ENCODE measurements at regions not wholly inside any gene's neighbourhood (a gene's known extent, or its start where the extent isn't known, plus 50 kb on each side); places are given as distances from the start of the nearest gene placed in this dataset.

DNA sequence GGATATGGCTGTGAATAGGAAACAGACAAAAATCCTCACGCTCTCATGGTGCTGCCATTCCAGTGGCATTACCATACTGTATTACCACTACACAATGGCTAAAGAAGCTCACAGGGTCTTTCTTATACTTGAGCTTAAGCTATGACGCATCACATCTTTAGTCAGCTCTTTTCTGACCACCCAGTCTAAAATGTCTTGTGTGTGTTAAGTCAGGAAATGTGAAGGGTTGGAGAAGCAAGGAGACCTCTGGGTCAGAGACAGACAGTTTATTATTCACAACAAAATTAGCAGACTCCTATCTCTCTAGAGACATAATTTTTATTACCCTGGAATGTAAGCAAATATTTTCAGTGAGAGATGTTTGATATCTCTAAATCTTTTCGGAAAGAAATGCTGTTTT lies 1583.2 kb upstream of the WWC1 start:
- Histone ChIP-seq H3K36me3 (ENCODE audit: control insufficient read depth, insufficient read depth, low read length) (no peaks in the 10 kb centered on the region), H3K27me3 (ENCODE audit: control insufficient read depth, insufficient read depth, low read length) (no peaks in the 10 kb centered on the region), H3K4me3 (ENCODE audit: low read depth, low read length) (no peak overlapping the region)

DNA sequence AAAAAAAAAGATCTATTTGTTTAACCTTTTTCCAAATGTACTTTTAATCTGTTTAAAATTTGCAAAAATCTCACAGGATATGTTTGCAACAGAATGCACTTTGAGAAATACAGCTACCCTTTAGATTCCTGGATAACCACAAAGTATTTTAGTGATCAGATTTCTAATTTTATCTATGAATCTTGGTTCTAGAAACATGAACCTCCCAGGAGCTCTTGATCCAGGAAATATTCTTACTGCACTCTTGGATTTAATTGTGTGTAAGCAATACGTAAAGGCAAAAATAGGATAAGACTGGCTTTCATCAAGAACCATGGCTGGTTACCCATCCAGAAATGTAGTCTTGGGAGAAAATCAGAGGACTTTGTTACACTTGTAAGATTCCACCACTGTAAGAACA lies 1581.8 kb upstream of the WWC1 start:
- no peaks in the 10 kb centered on the region for H3K9me3 ChIP-seq (ENCODE audit: control insufficient read depth, insufficient read depth, low read depth, low read length)
- H3K9ac ChIP-seq (ENCODE audit: low read length): no peak overlapping the region
- H3K4me3 ChIP-seq (ENCODE audit: low read depth, low read length): no peak overlapping the region
- peaks cover 22% of the 10 kb centered on the region for H3K4me1 ChIP-seq (ENCODE audit: control insufficient read depth, insufficient read depth, low read length)
- no peaks in the 10 kb centered on the region for H3K27me3 ChIP-seq (ENCODE audit: control insufficient read depth, insufficient read depth, low read length)
- H3K27ac ChIP-seq (ENCODE audit: low read depth, low read length): no peak overlapping the region
- H3K36me3 ChIP-seq (ENCODE audit: control insufficient read depth, insufficient read depth, low read length): no peaks in the 10 kb centered on the region

More for the DNA sequence above, 1583.2 kb upstream of the WWC1 start:
- Histone ChIP-seq H3K27ac (ENCODE audit: low read depth, low read length) (no peak overlapping the region), H3K9me3 (ENCODE audit: control insufficient read depth, insufficient read depth, low read depth, low read length) (no peaks in the 10 kb centered on the region), H3K4me1 (ENCODE audit: control insufficient read depth, insufficient read depth, low read length) (peaks cover 17% of the 10 kb centered on the region), H3K9ac (ENCODE audit: low read length) (no peak overlapping the region)

DNA sequence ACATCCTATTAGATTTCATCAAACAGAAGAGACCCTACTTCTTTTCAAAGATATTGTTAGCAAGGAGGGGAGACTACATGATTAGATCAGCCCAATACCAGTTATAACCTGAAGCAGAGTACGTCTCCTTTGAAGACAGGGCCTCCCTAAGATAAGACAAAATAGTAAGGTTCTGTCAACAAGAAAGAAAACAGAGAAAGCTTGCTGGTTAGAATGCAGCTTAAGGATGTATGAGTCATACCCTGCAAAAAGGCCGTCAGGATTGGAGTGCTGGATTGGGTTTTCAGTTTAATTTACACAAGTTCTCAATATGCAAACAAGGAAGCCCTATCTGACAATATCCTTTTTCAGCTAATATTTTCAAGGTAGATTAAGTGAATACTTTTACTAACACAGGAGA lies 1581.2 kb upstream of the WWC1 start:
- no peaks in the 10 kb centered on the region for H3K36me3 ChIP-seq (ENCODE audit: control insufficient read depth, insufficient read depth, low read length)
- no peaks in the 10 kb centered on the region for H3K9me3 ChIP-seq (ENCODE audit: control insufficient read depth, insufficient read depth, low read depth, low read length)
- no peak overlapping the region for H3K4me3 ChIP-seq (ENCODE audit: low read depth, low read length)
- H3K9ac ChIP-seq (ENCODE audit: low read length): no peak overlapping the region
- no peak overlapping the region for H3K27ac ChIP-seq (ENCODE audit: low read depth, low read length)
- peaks cover 22% of the 10 kb centered on the region for H3K4me1 ChIP-seq (ENCODE audit: control insufficient read depth, insufficient read depth, low read length)
- no peaks in the 10 kb centered on the region for H3K27me3 ChIP-seq (ENCODE audit: control insufficient read depth, insufficient read depth, low read length)

GRCh38 chr5:166712447-166713185 lies 1578.8 kb upstream of the WWC1 start:
- H3K27me3 ChIP-seq (ENCODE audit: control insufficient read depth, insufficient read depth, low read length): no peaks in the 10 kb centered on the region
- no peak overlapping the region for H3K9ac ChIP-seq (ENCODE audit: low read length)
- no peak overlapping the region for H3K27ac ChIP-seq (ENCODE audit: low read depth, low read length)
- peaks cover 22% of the 10 kb centered on the region for H3K4me1 ChIP-seq (ENCODE audit: control insufficient read depth, insufficient read depth, low read length)
- no peaks in the 10 kb centered on the region for H3K36me3 ChIP-seq (ENCODE audit: control insufficient read depth, insufficient read depth, low read length)
- H3K4me3 ChIP-seq (ENCODE audit: low read depth, low read length): no peak overlapping the region
- no peaks in the 10 kb centered on the region for H3K9me3 ChIP-seq (ENCODE audit: control insufficient read depth, insufficient read depth, low read depth, low read length)

GRCh38 chr5:166713295-166713694 lies 1578.2 kb upstream of the WWC1 start:
- Histone ChIP-seq H3K9ac (ENCODE audit: low read length) (no peak overlapping the region), H3K27me3 (ENCODE audit: control insufficient read depth, insufficient read depth, low read length) (no peaks in the 10 kb centered on the region), H3K36me3 (ENCODE audit: control insufficient read depth, insufficient read depth, low read length) (no peaks in the 10 kb centered on the region), H3K27ac (ENCODE audit: low read depth, low read length) (no peak overlapping the region), H3K4me1 (ENCODE audit: control insufficient read depth, insufficient read depth, low read length) (peaks cover 22% of the 10 kb centered on the region), H3K4me3 (ENCODE audit: low read depth, low read length) (no peak overlapping the region), H3K9me3 (ENCODE audit: control insufficient read depth, insufficient read depth, low read depth, low read length) (no peaks in the 10 kb centered on the region)

GRCh38 chr5:166716856-166717492 lies 1574.5 kb upstream of the WWC1 start:
- Histone ChIP-seq H3K27me3 (ENCODE audit: control insufficient read depth, insufficient read depth, low read length) (no peaks in the 10 kb centered on the region), H3K27ac (ENCODE audit: low read depth, low read length) (no peak overlapping the region), H3K36me3 (ENCODE audit: control insufficient read depth, insufficient read depth, low read length) (no peaks in the 10 kb centered on the region), H3K9me3 (ENCODE audit: control insufficient read depth, insufficient read depth, low read depth, low read length) (no peaks in the 10 kb centered on the region), H3K4me1 (ENCODE audit: control insufficient read depth, insufficient read depth, low read length) (peaks cover 17% of the 10 kb centered on the region), H3K9ac (ENCODE audit: low read length) (no peak overlapping the region), H3K4me3 (ENCODE audit: low read depth, low read length) (no peak overlapping the region)

- no peaks in the 10 kb centered on the region for H3K9me3 ChIP-seq (ENCODE audit: control insufficient read depth, insufficient read depth, low read depth, low read length)
- H3K27ac ChIP-seq (ENCODE audit: low read depth, low read length): no peak overlapping the region
- H3K4me1 ChIP-seq (ENCODE audit: control insufficient read depth, insufficient read depth, low read length): no peaks in the 10 kb centered on the region
- no peak overlapping the region for H3K9ac ChIP-seq (ENCODE audit: low read length)
- H3K4me3 ChIP-seq (ENCODE audit: low read depth, low read length): no peak overlapping the region
- no peaks in the 10 kb centered on the region for H3K27me3 ChIP-seq (ENCODE audit: control insufficient read depth, insufficient read depth, low read length)
- H3K36me3 ChIP-seq (ENCODE audit: control insufficient read depth, insufficient read depth, low read length): no peaks in the 10 kb centered on the region
These were observed 1571.5 kb upstream of the WWC1 start for GRCh38 chr5:166719991-166720390.

- Histone ChIP-seq H3K27ac (ENCODE audit: low read depth, low read length) (no peak overlapping the region), H3K9me3 (ENCODE audit: control insufficient read depth, insufficient read depth, low read depth, low read length) (no peaks in the 10 kb centered on the region), H3K4me3 (ENCODE audit: low read depth, low read length) (no peak overlapping the region), H3K4me1 (ENCODE audit: control insufficient read depth, insufficient read depth, low read length) (no peaks in the 10 kb centered on the region), H3K9ac (ENCODE audit: low read length) (no peak overlapping the region), H3K36me3 (ENCODE audit: control insufficient read depth, insufficient read depth, low read length) (no peaks in the 10 kb centered on the region), H3K27me3 (ENCODE audit: control insufficient read depth, insufficient read depth, low read length) (no peaks in the 10 kb centered on the region)
These were observed 1568.5 kb upstream of the WWC1 start for GRCh38 chr5:166722939-166723338.

DNA sequence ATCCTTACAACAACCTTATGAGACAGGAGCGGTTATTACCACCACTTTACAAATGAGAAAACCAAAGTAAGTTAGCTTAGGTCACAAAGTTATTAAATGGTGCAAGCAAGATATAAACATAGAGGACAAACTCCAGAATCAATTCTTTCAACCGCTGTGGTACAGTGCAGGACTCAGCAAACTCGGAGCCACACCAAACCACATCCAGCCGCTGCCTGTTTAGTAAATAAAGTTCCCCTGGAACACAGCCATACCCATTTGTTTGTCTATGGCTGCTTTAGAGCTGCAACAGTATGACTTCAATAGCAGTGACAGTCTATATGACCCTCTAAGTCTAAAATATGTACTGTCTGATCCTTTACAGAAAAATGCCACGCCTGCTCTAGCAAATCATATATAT lies 1567.2 kb upstream of the WWC1 start:
- Histone ChIP-seq H3K9ac (ENCODE audit: low read length) (no peak overlapping the region), H3K4me3 (ENCODE audit: low read depth, low read length) (no peak overlapping the region), H3K4me1 (ENCODE audit: control insufficient read depth, insufficient read depth, low read length) (no peaks in the 10 kb centered on the region), H3K36me3 (ENCODE audit: control insufficient read depth, insufficient read depth, low read length) (no peaks in the 10 kb centered on the region), H3K9me3 (ENCODE audit: control insufficient read depth, insufficient read depth, low read depth, low read length) (no peaks in the 10 kb centered on the region), H3K27ac (ENCODE audit: low read depth, low read length) (no peak overlapping the region), H3K27me3 (ENCODE audit: control insufficient read depth, insufficient read depth, low read length) (no peaks in the 10 kb centered on the region)

GRCh38 chr5:166725593-166725992 lies 1565.9 kb upstream of the WWC1 start:
- Histone ChIP-seq H3K27me3 (ENCODE audit: control insufficient read depth, insufficient read depth, low read length) (no peaks in the 10 kb centered on the region), H3K4me1 (ENCODE audit: control insufficient read depth, insufficient read depth, low read length) (no peaks in the 10 kb centered on the region), H3K27ac (ENCODE audit: low read depth, low read length) (no peak overlapping the region), H3K4me3 (ENCODE audit: low read depth, low read length) (no peak overlapping the region), H3K9me3 (ENCODE audit: control insufficient read depth, insufficient read depth, low read depth, low read length) (no peaks in the 10 kb centered on the region), H3K36me3 (ENCODE audit: control insufficient read depth, insufficient read depth, low read length) (no peaks in the 10 kb centered on the region), H3K9ac (ENCODE audit: low read length) (no peak overlapping the region)

DNA sequence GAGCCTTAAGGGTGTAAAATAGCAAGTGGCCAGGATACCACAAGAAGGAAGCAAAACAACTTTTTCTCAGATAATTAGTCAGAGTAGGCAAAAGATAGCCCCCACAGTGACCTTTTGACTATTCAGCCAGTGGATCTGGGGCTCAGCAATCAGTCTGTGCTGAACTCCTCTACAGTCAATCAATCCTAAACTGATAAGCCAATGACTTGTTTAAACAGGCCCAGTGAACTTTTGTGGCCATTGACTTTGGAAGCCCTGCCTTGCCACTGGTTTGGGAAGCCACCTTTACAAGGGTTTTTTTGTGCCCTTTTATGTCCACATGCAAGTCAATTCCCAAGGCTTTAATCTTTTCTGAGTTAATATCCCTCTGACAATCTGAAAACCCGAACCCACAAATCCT lies 1565.0 kb upstream of the WWC1 start:
- Histone ChIP-seq H3K4me3 (ENCODE audit: low read depth, low read length) (no peak overlapping the region), H3K36me3 (ENCODE audit: control insufficient read depth, insufficient read depth, low read length) (no peaks in the 10 kb centered on the region), H3K27ac (ENCODE audit: low read depth, low read length) (no peak overlapping the region), H3K9ac (ENCODE audit: low read length) (no peak overlapping the region), H3K9me3 (ENCODE audit: control insufficient read depth, insufficient read depth, low read depth, low read length) (no peaks in the 10 kb centered on the region), H3K27me3 (ENCODE audit: control insufficient read depth, insufficient read depth, low read length) (no peaks in the 10 kb centered on the region), H3K4me1 (ENCODE audit: control insufficient read depth, insufficient read depth, low read length) (no peaks in the 10 kb centered on the region)
